ENCODE measurements at regions not wholly inside any gene's neighbourhood (a gene's known extent, or its start where the extent isn't known, plus 50 kb on each side); places are given as distances from the start of the nearest gene placed in this dataset.

- Histone ChIP-seq H3K4me3 (ENCODE audit: low read depth in 1 of 3, low read length in 3 of 3) (no peak overlapping the region), H3K36me3 (ENCODE audit: control insufficient read depth in 4 of 4, insufficient read depth in 3 of 4, low read depth in 1 of 4, low read length in 3 of 4) (no peaks in the 10 kb centered on the region), H3K27ac (ENCODE audit: low read depth in 1 of 2, low read length in 2 of 2) (no peak overlapping the region), H3K27me3 (ENCODE audit: control insufficient read depth in 4 of 4, insufficient read depth in 4 of 4, low read length in 3 of 4) (no peaks in the 10 kb centered on the region), H3K9me3 (ENCODE audit: control insufficient read depth in 4 of 4, low read length in 3 of 4) (no peaks in the 10 kb centered on the region), H3K4me1 (ENCODE audit: control insufficient read depth in 4 of 4, insufficient read depth in 4 of 4, low read length in 3 of 4) (no peaks in the 10 kb centered on the region), H3K9ac (ENCODE audit: low read depth in 1 of 2, low read length in 2 of 2) (no peak overlapping the region)
- TF ChIP-seq EGR1 (IDR thresholded peaks at IDR 0.05; ENCODE audit: low read depth in 2 of 2) = no peak
- TF ChIP-seq JUND (IDR thresholded peaks at IDR 0.05) = no peak
- TF ChIP-seq ATF3 (IDR thresholded peaks at IDR 0.05) = no peak
- TF ChIP-seq SP1 (IDR thresholded peaks at IDR 0.05) = no peak
- no peak for TF ChIP-seq RXRA (IDR thresholded peaks at IDR 0.05)
- TF ChIP-seq FOXA1 (IDR thresholded peaks at IDR 0.05) = no peak
- no peak for TF ChIP-seq TAF1 (conservative IDR thresholded peaks at IDR 0.05)
- no peak for TF ChIP-seq REST (IDR thresholded peaks at IDR 0.05)
- no peak for TF ChIP-seq CTCF (IDR thresholded peaks at IDR 0.05; ENCODE audit: low read depth, low read length, missing input control)
- no peak for TF ChIP-seq FOXA2 (IDR thresholded peaks at IDR 0.05)
- TF ChIP-seq HNF4G (IDR thresholded peaks at IDR 0.05) = no peak
- no peak for TF ChIP-seq RAD21 (IDR thresholded peaks at IDR 0.05)
- TF ChIP-seq YY1 (IDR thresholded peaks at IDR 0.05) = no peak
- no peak for TF ChIP-seq GABPA (IDR thresholded peaks at IDR 0.05 in 1 of 2, conservative IDR thresholded peaks at IDR 0.05 in 1 of 2)
- TF ChIP-seq NR2F2 (IDR thresholded peaks at IDR 0.05) = no peak
- TF ChIP-seq HNF4A (conservative IDR thresholded peaks at IDR 0.05) = no peak
- no peak for TF ChIP-seq MAX (IDR thresholded peaks at IDR 0.05)
- TF ChIP-seq ZBTB33 (IDR thresholded peaks at IDR 0.05) = no peak
- DNase-seq (ENCODE audit: low spot score) = no peak
- 86% methylated on average over 9 of the region's 9 CpGs for WGBS
Measured at GRCh38 chr2:14760169-14760568, 127.7 kb downstream of the LRATD1 start.

All from liver (tissue), 8 donors.